ENCODE measurements at regions not wholly inside any gene's neighbourhood (a gene's known extent, or its start where the extent isn't known, plus 50 kb on each side); places are given as distances from the start of the nearest gene placed in this dataset.

DNA sequence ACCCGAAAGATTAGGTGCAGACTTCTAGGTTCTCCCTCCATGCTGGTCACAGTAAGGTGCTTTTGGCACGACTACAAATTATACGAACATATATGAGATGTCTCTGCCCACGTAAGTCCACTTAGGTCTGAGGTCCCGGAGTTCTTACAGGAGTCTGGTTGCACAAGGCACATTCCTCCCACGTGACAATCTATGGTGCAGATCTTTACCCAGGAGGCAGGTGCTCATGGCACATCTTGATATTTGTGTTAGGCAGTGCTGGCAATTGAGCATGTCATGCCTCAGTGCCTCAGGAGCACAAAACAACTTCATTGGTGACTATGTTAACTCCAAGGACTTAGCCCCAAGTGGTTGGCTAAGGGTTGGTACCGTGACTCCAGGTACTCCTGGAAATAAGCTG, 92.0 kb upstream of the AMN1 start:
- dilution Hi-C loops (cut with MboI; ENCODE audit: extremely low pct_ligation_motif_present, low sequenced_read_pairs) = no loop called here
- CTCF ChIA-PET = no interaction called here
- no peak for FAIRE-seq
- no peaks in the 10 kb centered on the region for H3K9me3 ChIP-seq (replicated peaks; ENCODE audit: control insufficient read depth, insufficient read depth, low read length)
- TF ChIP-seq FOS (IDR thresholded peaks at IDR 0.05; ENCODE audit: borderline replicate concordance, insufficient read depth, low read length) (no peak), JUN (IDR thresholded peaks at IDR 0.05; ENCODE audit: borderline replicate concordance, insufficient read depth, insufficient read length, low read depth) (no peak), POLR2AphosphoS5 (IDR thresholded peaks at IDR 0.05; ENCODE audit: insufficient read depth, low read depth, low read length) (no peak), POLR2A (IDR thresholded peaks at IDR 0.05; ENCODE audit: low read depth, low read length) (no peak), GATA2 (IDR thresholded peaks at IDR 0.05; ENCODE audit: insufficient read depth, insufficient read length, low read depth, low read length) (no peak), MYC (IDR thresholded peaks at IDR 0.05; ENCODE audit: low read depth, low read length) (no peak)
- TF ChIP-seq, protein P1, sequence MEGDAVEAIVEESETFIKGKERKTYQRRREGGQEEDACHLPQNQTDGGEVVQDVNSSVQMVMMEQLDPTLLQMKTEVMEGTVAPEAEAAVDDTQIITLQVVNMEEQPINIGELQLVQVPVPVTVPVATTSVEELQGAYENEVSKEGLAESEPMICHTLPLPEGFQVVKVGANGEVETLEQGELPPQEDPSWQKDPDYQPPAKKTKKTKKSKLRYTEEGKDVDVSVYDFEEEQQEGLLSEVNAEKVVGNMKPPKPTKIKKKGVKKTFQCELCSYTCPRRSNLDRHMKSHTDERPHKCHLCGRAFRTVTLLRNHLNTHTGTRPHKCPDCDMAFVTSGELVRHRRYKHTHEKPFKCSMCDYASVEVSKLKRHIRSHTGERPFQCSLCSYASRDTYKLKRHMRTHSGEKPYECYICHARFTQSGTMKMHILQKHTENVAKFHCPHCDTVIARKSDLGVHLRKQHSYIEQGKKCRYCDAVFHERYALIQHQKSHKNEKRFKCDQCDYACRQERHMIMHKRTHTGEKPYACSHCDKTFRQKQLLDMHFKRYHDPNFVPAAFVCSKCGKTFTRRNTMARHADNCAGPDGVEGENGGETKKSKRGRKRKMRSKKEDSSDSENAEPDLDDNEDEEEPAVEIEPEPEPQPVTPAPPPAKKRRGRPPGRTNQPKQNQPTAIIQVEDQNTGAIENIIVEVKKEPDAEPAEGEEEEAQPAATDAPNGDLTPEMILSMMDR (IDR thresholded peaks at IDR 0.05; ENCODE audit: extremely low read depth in 1 of 2, insufficient read depth in 1 of 2, low read depth in 1 of 2, low read length in 2 of 2) = no peak
- H3K27ac ChIP-seq (ENCODE audit: insufficient read depth, low read depth, low read length) = no peak overlapping the region
- intact Hi-C loops (cut with micrococcal nuclease) = no loop called here
- H3K4me2 ChIP-seq (ENCODE audit: insufficient read depth, low read length) = no peak overlapping the region
- peaks cover 15% of the 10 kb centered on the region for H3K4me1 ChIP-seq (ENCODE audit: control insufficient read depth, extremely low read depth, insufficient read depth, low read length)
- no peaks in the 10 kb centered on the region for H3K27me3 ChIP-seq (ENCODE audit: control insufficient read depth in 2 of 2, insufficient read depth in 2 of 2, low read length in 2 of 2)
- H3K79me2 ChIP-seq (ENCODE audit: control insufficient read depth, insufficient read depth, low read length) = no peaks in the 10 kb centered on the region
- no peak overlapping the region for H3K9ac ChIP-seq (replicated peaks; ENCODE audit: extremely low read depth, insufficient read depth, low read length)
- no peaks in the 10 kb centered on the region for H3K9me1 ChIP-seq (replicated peaks; ENCODE audit: control insufficient read depth, extremely low read depth, insufficient read depth, low read length)
- no peak overlapping the region for H2AFZ ChIP-seq (ENCODE audit: low read depth, low read length)
- H3K4me3 ChIP-seq (replicated peaks in 1 of 3; ENCODE audit: insufficient read depth in 1 of 3, low read depth in 1 of 3, low read length in 3 of 3) = no peak overlapping the region
- DNase-seq (ENCODE audit: low read depth, low spot score) = no peak
- POLR2A ChIA-PET = no interaction called here
- BruUV-seq (replicated peaks) = no TSS peak
- no peaks in the 10 kb centered on the region for H4K20me1 ChIP-seq (replicated peaks; ENCODE audit: control insufficient read depth, extremely low read depth, insufficient read depth, low read length)
- no peaks in the 10 kb centered on the region for H3K36me3 ChIP-seq (ENCODE audit: control insufficient read depth in 2 of 2, extremely low read depth in 1 of 2, insufficient read depth in 2 of 2, low read length in 2 of 2)

DNA sequence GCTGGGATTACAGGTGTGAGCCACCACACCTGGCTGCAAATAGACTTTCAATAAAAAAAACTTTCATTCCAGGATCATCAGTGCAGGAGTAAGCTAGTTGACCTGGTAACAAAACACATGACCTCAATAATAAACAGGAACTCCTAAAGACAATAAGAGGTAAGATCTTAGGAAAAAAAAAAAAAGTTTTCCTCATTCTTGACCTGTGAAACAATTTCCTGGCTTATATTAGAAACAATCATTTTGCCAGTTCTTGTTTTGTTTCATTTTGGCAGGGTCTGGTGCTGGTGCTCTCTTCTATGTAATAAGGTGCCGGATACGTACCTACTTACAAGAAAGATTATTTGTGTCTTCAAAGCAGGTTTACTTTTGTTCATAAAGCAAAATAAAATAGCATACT, 90.6 kb upstream of the AMN1 start:
- TF ChIP-seq, protein P1 (IDR thresholded peaks at IDR 0.05; ENCODE audit: extremely low read depth in 1 of 2, insufficient read depth in 1 of 2, low read depth in 1 of 2, low read length in 2 of 2) = no peak
- TF ChIP-seq, protein P2, sequence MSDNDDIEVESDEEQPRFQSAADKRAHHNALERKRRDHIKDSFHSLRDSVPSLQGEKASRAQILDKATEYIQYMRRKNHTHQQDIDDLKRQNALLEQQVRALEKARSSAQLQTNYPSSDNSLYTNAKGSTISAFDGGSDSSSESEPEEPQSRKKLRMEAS (IDR thresholded peaks at IDR 0.05; ENCODE audit: insufficient read depth, insufficient read length) = no peak
- TF ChIP-seq GATA2 (IDR thresholded peaks at IDR 0.05; ENCODE audit: insufficient read depth, insufficient read length, low read depth, low read length) (no peak), EZH2 (IDR thresholded peaks at IDR 0.05; ENCODE audit: borderline replicate concordance, low read depth, low read length, severe bottlenecking) (no peak), JUN (IDR thresholded peaks at IDR 0.05; ENCODE audit: borderline replicate concordance, insufficient read depth, insufficient read length, low read depth) (peak; percentile 97), MYC (IDR thresholded peaks at IDR 0.05; ENCODE audit: low read depth, low read length) (no peak), FOS (IDR thresholded peaks at IDR 0.05; ENCODE audit: borderline replicate concordance, insufficient read depth, low read length) (no peak)
- Histone ChIP-seq H3K27me3 (ENCODE audit: control insufficient read depth in 2 of 2, insufficient read depth in 2 of 2, low read length in 2 of 2) (no peaks in the 10 kb centered on the region), H3K4me3 (replicated peaks in 1 of 3; ENCODE audit: insufficient read depth in 1 of 3, low read depth in 1 of 3, low read length in 3 of 3) (no peak overlapping the region), H3K79me2 (ENCODE audit: control insufficient read depth, insufficient read depth, low read length) (no peaks in the 10 kb centered on the region), H3K4me2 (ENCODE audit: insufficient read depth, low read length) (peak overlapping the region; percentile 50), H3K9me1 (replicated peaks; ENCODE audit: control insufficient read depth, extremely low read depth, insufficient read depth, low read length) (no peaks in the 10 kb centered on the region), H3K27ac (ENCODE audit: insufficient read depth, low read depth, low read length) (peak overlapping the region; percentile 83), H4K20me1 (replicated peaks; ENCODE audit: control insufficient read depth, extremely low read depth, insufficient read depth, low read length) (no peaks in the 10 kb centered on the region), H3K4me1 (ENCODE audit: control insufficient read depth, extremely low read depth, insufficient read depth, low read length) (peaks cover 15% of the 10 kb centered on the region), H2AFZ (ENCODE audit: low read depth, low read length) (no peak overlapping the region), H3K9me3 (replicated peaks; ENCODE audit: control insufficient read depth, insufficient read depth, low read length) (no peaks in the 10 kb centered on the region), H3K36me3 (ENCODE audit: control insufficient read depth in 2 of 2, extremely low read depth in 1 of 2, insufficient read depth in 2 of 2, low read length in 2 of 2) (no peaks in the 10 kb centered on the region), H3K9ac (replicated peaks; ENCODE audit: extremely low read depth, insufficient read depth, low read length) (peak overlapping the region; percentile 29)
- POLR2A ChIA-PET = no interaction called here
- dilution Hi-C loops (cut with MboI; ENCODE audit: extremely low pct_ligation_motif_present, low sequenced_read_pairs) (no loop called here), intact Hi-C loops (cut with micrococcal nuclease) (loop anchor here (1.0 to 10.0 kb wide), 4 partner anchors 72 to 135 kb away; partner anchors contain the start of gene RESF1)
- no TSS peak for BruUV-seq (replicated peaks)
- CTCF ChIA-PET = no interaction called here
- FAIRE-seq = peak; percentile 52
- peak; percentile 71 for DNase-seq (ENCODE audit: low read depth, low spot score)

All from endothelial cell of umbilical vein (primary cell).